GM18868 (cell line): ENCODE measurements at regions not wholly inside any gene's neighbourhood (a gene's known extent, or its start where the extent isn't known, plus 50 kb on each side); places are given as distances from the start of the nearest gene placed in this dataset.

ENCODE experiments used
- ATAC-seq: cut with Tn5 transposase; IDR thresholded peaks from one replicate; pipeline ENCODE4 v1.9.1; 2021; ENCODE audit warnings: mild to moderate bottlenecking, moderate library complexity; ENCODE audit not compliant: unreplicated experiment

DNA sequence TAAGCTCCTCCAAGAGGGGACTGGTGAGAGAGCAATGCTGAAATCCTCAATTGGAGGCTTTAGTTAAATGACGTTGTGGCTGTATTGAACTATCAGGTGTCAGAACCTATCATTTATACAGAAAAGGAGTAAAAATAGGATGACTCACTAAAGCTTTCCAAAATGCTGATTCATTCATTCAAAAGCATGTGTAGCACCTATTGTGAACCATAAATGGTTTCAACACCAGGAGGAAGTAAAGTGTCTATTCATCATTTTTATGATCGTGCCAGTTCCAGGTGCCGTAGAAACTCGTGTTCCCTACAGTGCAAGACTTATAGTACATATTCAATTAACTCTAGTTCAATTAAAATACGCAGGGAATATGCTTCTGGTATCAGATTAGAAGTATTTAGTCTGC lies 66.5 kb upstream of the ARRDC4 start:
- ATAC-seq: no peak

DNA sequence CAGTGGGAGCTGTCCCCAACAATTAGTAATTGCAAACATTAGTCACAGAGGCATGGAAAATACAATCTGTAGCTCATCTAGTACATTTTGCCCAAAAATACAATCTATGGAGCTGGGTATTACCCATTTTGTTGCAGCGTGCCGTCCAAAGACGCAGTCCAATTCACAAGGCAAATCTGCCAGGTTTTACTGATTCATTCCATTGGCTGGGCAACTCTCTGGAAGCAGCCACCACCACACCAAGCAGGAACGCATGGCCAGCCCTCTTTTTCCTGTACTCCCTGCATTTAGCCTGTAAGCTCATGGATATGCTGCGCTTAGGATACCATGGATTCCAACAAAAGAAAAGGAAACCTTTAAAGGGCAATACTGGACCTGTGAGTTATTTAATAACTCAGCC lies 60.5 kb upstream of the ARRDC4 start:
- ATAC-seq: no peak

- no peak for ATAC-seq
Measured at GRCh38 chr15:97902140-97902780, 58.2 kb upstream of the ARRDC4 start.

- ATAC-seq: no peak
Measured at GRCh38 chr15:97903560-97903959, 56.9 kb upstream of the ARRDC4 start.

- ATAC-seq: peak; percentile 76
Measured at GRCh38 chr15:97903971-97904572, 56.4 kb upstream of the ARRDC4 start.

- peak; percentile 99 for ATAC-seq
Measured at GRCh38 chr15:97909291-97909891, 51.1 kb upstream of the ARRDC4 start.
